ENCODE measurements at regions not wholly inside any gene's neighbourhood (a gene's known extent, or its start where the extent isn't known, plus 50 kb on each side); places are given as distances from the start of the nearest gene placed in this dataset.

- Histone ChIP-seq H3K27ac (ENCODE audit: low read depth, low read length) (no peak overlapping the region), H3K27me3 (ENCODE audit: control insufficient read depth, insufficient read depth, low read length) (no peaks in the 10 kb centered on the region), H3K9me3 (ENCODE audit: control insufficient read depth, insufficient read depth, low read length) (peaks cover 3% of the 10 kb centered on the region; the same call in 1 of the 2 replicates), H3K4me3 (ENCODE audit: low read depth, low read length) (no peak overlapping the region)
- no peak for TF ChIP-seq CTCF (IDR thresholded peaks at IDR 0.05; ENCODE audit: low read depth, low read length)
- no peak for DNase-seq (ENCODE audit: low read depth, low spot score)
- ChIA-PET CTCF (interaction anchor here (0.6 to 1.5 kb wide), 3 partner anchors 14 to 681 kb away, joined by 3 to 9 read pairs (median 6); no protein-coding TSS in a partner anchor), POLR2A (interaction anchor here (0.6 to 1.0 kb wide), 3 partner anchors 267 to 331 kb away, joined by 3 to 4 read pairs (median 3); no protein-coding TSS in a partner anchor)
These were observed 203.7 kb upstream of the KCNJ16 start for GRCh38 chr17:69871318-69871717.

GRCh38 chr17:69872675-69873262, 202.3 kb upstream of the KCNJ16 start:
- TF ChIP-seq CTCF (IDR thresholded peaks at IDR 0.05; ENCODE audit: low read depth, low read length): no peak
- peaks cover 1% of the 10 kb centered on the region; the same call in 1 of the 2 replicates for H3K9me3 ChIP-seq (ENCODE audit: control insufficient read depth, insufficient read depth, low read length)
- POLR2A ChIA-PET: no interaction called here
- H3K27ac ChIP-seq (ENCODE audit: low read depth, low read length): no peak overlapping the region
- no peaks in the 10 kb centered on the region for H3K27me3 ChIP-seq (ENCODE audit: control insufficient read depth, insufficient read depth, low read length)
- no peak for DNase-seq (ENCODE audit: low read depth, low spot score)
- CTCF ChIA-PET: interaction anchor here (0.5 kb wide), 1 partner anchor 971 kb away, joined by 3 read pairs; no protein-coding TSS in a partner anchor
- no peak overlapping the region for H3K4me3 ChIP-seq (ENCODE audit: low read depth, low read length)

GRCh38 chr17:69874175-69874670, 200.8 kb upstream of the KCNJ16 start:
- H3K27me3 ChIP-seq (ENCODE audit: control insufficient read depth, insufficient read depth, low read length): no peaks in the 10 kb centered on the region
- H3K27ac ChIP-seq (ENCODE audit: low read depth, low read length): no peak overlapping the region
- no peak for TF ChIP-seq CTCF (IDR thresholded peaks at IDR 0.05; ENCODE audit: low read depth, low read length)
- no peak overlapping the region for H3K4me3 ChIP-seq (ENCODE audit: low read depth, low read length)
- no peaks in the 10 kb centered on the region for H3K9me3 ChIP-seq (ENCODE audit: control insufficient read depth, insufficient read depth, low read length)
- ChIA-PET CTCF (interaction anchor here (1.1 to 1.9 kb wide), 2 partner anchors 267 to 306 kb away, joined by 3 to 7 read pairs; no protein-coding TSS in a partner anchor), POLR2A (no interaction called here)
- no peak for DNase-seq (ENCODE audit: low read depth, low spot score)

- POLR2A ChIA-PET: no interaction called here
- Histone ChIP-seq H3K9me3 (ENCODE audit: control insufficient read depth, insufficient read depth, low read length) (no peaks in the 10 kb centered on the region), H3K27me3 (ENCODE audit: control insufficient read depth, insufficient read depth, low read length) (no peaks in the 10 kb centered on the region), H3K4me3 (ENCODE audit: low read depth, low read length) (no peak overlapping the region), H3K27ac (ENCODE audit: low read depth, low read length) (no peak overlapping the region)
- CTCF ChIA-PET: no interaction called here
- no peak for DNase-seq (ENCODE audit: low read depth, low spot score)
- TF ChIP-seq CTCF (IDR thresholded peaks at IDR 0.05; ENCODE audit: low read depth, low read length): no peak
These were observed 198.3 kb upstream of the KCNJ16 start for GRCh38 chr17:69876757-69877156.

- H3K9me3 ChIP-seq (ENCODE audit: control insufficient read depth, insufficient read depth, low read length): no peaks in the 10 kb centered on the region
- CTCF ChIA-PET: interaction anchor here (1.2 kb wide), 1 partner anchor 272 kb away, joined by 3 read pairs; no protein-coding TSS in a partner anchor
- no peaks in the 10 kb centered on the region for H3K27me3 ChIP-seq (ENCODE audit: control insufficient read depth, insufficient read depth, low read length)
- no peak overlapping the region for H3K4me3 ChIP-seq (ENCODE audit: low read depth, low read length)
- POLR2A ChIA-PET: no interaction called here
- no peak for DNase-seq (ENCODE audit: low read depth, low spot score)
- no peak for TF ChIP-seq CTCF (IDR thresholded peaks at IDR 0.05; ENCODE audit: low read depth, low read length)
- H3K27ac ChIP-seq (ENCODE audit: low read depth, low read length): no peak overlapping the region
These were observed 196.4 kb upstream of the KCNJ16 start for GRCh38 chr17:69878661-69879060.

Measured in AG04450 (cell line).